Natural killer cell treated with Interleukin-12 subunit alpha and Interleukin-12 subunit beta and Interleukin-15 and Interleukin-18, amount 100 ng/mL, for 72 hours (primary cell): ENCODE measurements at regions not wholly inside any gene's neighbourhood (a gene's known extent, or its start where the extent isn't known, plus 50 kb on each side); places are given as distances from the start of the nearest gene placed in this dataset.
A peak's percentile ranks its signal among the peaks of the same experiment; 100 is the strongest.
"Not testable (repeated sequence)": the region's sequence is repeated elsewhere in the genome, so short reads cannot be mapped to it uniquely, and the experiment has no call there.

ENCODE experiments used
- ATAC-seq, 2 donors: fragments of 150-1000 bp; cut with Tn5 transposase in 1 of 2; sonication (Bioruptor Pico), chemical (Tn5 transposase) in 1 of 2; 2 replicates each; pipeline ENCODE4 v1.10.0; 2021
- DNase-seq: peaks from one replicate; pipeline ENCODE4 v3.0.0; 2022; ENCODE audit warnings: low spot score
- H3K27ac Mint-ChIP-seq, 2 donors: 1 replicate in 1 of 2; 2 replicates in 1 of 2; pipeline ENCODE4 v1.8.0; 2022; ENCODE audit warnings: mixed read lengths in 2 of 2, mild to moderate bottlenecking in 1 of 2, moderate library complexity in 1 of 2
- H3K27me3 Mint-ChIP-seq, 2 donors: 1 replicate in 1 of 2; 2 replicates in 1 of 2; pipeline ENCODE4 v1.8.0; 2022; ENCODE audit warnings: mixed read lengths in 2 of 2
- H3K36me3 Mint-ChIP-seq: one replicate; pipeline ENCODE4 v1.8.0; 2022; ENCODE audit warnings: mixed read lengths
- H3K4me1 Mint-ChIP-seq, 2 donors: 1 replicate in 1 of 2; 2 replicates in 1 of 2; pipeline ENCODE4 v1.8.0; 2022; ENCODE audit warnings: low read depth in 2 of 2, mixed read lengths in 2 of 2, mild to moderate bottlenecking in 1 of 2
- H3K4me3 Mint-ChIP-seq: one replicate; pipeline ENCODE4 v1.8.0; 2022; ENCODE audit warnings: mixed read lengths
- H3K9me3 Mint-ChIP-seq: 2 replicates; pipeline ENCODE4 v1.8.0; 2022; ENCODE audit warnings: mixed read lengths

DNA sequence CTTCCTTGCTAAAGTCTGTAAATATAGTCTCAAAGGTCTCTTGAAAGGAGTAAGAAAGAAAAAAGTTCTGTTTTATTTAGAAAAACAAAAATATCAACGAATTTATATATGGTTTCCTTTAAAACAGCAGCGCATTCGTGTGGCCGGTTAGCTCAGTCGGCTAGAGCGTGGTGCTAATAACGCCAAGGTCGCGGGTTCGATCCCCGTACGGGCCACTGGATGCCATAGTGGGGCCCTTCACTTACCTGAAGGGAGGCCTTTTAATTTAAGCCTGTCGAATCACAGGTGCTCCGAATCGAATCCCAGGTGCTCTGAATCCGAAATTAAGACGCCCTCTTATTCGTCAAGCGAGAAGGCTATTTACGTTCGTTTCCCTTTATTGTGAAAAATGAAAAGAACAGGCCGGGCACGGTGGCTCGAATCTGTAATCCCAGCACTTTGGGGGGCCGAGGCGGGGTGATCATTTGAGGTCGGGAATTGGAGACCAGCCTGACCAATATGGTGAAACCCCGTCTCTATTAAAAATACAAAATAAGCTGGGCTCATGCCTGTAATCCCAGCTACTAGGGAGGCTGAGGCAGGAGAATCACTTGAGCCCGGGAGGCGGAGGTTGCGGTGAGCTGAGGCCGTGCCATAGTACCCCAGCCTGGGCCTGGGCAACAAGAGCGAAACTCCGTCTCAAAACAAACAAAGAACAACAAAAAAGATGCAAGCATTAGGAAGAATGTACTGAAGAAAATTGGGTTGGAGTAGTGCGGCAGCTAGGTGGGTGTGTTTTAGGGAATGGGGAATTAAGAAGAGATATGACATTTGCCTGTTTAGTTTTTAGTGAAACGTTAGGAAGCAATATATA is 195.8 kb upstream of the ZNF184 start:
- peak overlapping the region; percentile 53 to 56 for H3K27ac Mint-ChIP-seq
- DNase-seq (no peak), ATAC-seq (peak; percentile 55 to 64)
- H3K36me3 Mint-ChIP-seq = peaks cover 34% of the 10 kb centered on the region
- peaks cover 36 to 47% of the 10 kb centered on the region in 2 donors for H3K4me1 Mint-ChIP-seq
- H3K9me3 Mint-ChIP-seq = peaks cover 12% of the 10 kb centered on the region
- peak overlapping the region; percentile 66 for H3K4me3 Mint-ChIP-seq
- H3K27me3 Mint-ChIP-seq = peaks cover 55 to 73% of the 10 kb centered on the region in 2 donors

DNA sequence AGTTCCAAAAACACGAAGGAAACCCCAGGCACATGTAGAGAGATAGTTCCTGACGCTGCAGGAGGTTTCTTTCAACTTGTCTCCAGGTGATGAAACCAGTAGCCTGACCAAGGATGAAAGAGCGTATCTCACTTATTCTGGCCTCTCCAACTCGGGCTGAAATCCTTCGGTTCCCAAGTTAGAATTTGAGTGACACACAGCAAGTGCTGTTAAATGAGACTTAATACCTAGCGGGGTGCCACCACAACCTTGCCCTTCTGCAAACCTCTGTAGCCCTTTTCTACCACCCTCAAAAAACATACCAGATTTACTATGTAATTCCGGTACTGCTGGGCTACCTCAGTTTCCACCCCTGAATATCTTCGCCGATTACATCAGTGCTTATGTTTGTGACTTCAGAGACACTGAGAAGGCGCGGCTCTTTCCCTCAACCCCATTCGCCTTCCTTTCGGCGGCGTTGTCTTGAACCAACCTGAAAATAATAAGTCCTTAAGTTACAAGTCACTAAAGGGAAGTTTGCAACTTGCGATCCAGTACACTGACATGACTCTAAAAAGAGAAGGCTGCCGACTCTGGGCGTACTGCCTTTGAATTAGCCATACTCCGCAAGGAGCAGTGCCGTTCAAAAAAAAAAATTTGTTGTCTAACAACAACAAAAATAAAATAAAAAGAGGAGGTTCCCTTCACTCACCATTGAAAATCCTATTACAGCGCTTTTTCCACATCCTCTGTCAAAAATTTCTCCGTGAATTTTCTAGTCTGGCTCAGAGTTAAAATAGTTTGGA is 194.9 kb upstream of the ZNF184 start:
- ATAC-seq (no peak), DNase-seq (no peak)
- peaks cover 54 to 65% of the 10 kb centered on the region in 2 donors for H3K27me3 Mint-ChIP-seq
- peak overlapping the region; percentile 53 to 56 for H3K27ac Mint-ChIP-seq
- peaks cover 7% of the 10 kb centered on the region for H3K9me3 Mint-ChIP-seq
- peaks cover 28% of the 10 kb centered on the region for H3K36me3 Mint-ChIP-seq
- H3K4me3 Mint-ChIP-seq = peak overlapping the region; percentile 66
- H3K4me1 Mint-ChIP-seq = peaks cover 31 to 42% of the 10 kb centered on the region in 2 donors

DNA sequence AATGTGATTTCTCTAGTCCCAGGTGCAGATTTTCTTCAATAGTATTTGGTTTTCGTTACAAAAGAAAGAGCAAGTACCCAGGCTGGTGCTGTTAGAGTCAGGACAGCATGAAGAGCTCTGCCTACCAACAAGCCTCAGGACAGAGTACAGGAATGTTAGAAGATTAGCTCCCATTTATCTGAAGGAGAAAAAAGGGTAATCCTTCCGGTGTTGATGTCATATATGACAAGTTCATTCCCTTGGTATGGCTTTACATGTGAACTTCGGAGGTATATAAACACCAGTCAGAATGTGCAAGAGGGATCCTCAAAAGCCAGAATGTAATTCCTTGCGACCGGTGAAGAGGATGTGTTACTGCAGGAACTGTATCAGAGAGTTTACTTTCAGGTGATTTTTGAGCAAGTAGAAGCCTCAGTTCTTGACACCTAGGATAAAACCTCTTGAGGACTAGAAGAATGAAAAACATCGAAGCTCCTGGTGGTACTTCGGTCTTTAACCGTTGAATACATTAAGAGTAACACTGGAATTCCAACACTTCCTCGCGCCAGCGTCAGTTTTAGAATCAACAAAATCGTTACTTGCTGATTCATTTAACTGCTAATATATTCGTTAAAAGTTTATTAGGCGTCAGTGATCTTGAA is 194.2 kb upstream of the ZNF184 start:
- DNase-seq = no peak
- H3K4me3 Mint-ChIP-seq = peak overlapping the region; percentile 66
- no peak for ATAC-seq
- peaks cover 24 to 35% of the 10 kb centered on the region in 2 donors for H3K4me1 Mint-ChIP-seq
- peaks cover 23% of the 10 kb centered on the region for H3K36me3 Mint-ChIP-seq
- H3K9me3 Mint-ChIP-seq = peaks cover 3% of the 10 kb centered on the region
- H3K27me3 Mint-ChIP-seq = peaks cover 56 to 58% of the 10 kb centered on the region in 2 donors
- peak overlapping the region in 1 of 2 donors; percentile 56 for H3K27ac Mint-ChIP-seq

DNA sequence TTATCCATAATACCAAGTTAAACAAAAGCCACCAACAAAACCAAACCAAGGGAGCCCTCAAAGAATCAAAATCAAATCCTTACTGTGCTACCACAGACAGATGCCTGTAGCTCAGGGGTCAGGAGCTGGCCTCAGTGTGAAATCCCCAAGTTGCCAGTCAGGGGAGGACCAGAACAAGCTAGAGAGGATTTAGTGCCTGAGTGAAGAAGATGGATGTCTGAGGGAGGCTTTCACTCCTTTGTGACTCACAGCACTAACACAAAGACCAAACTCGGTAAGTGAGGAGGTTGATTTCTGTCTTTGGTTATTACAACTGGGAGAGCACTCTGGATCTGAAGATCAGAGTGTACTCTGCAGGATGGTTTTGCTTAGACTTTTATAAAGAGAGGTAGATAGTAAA is 189.9 kb upstream of the ZNF184 start:
- Mint-ChIP-seq H3K4me1 (peaks cover under 1 to 1% of the 10 kb centered on the region in 2 donors), H3K9me3 (peaks cover under 1% of the 10 kb centered on the region), H3K4me3 (no peak overlapping the region), H3K27ac (no peak overlapping the region), H3K36me3 (peaks cover 7% of the 10 kb centered on the region), H3K27me3 (peaks cover 23 to 32% of the 10 kb centered on the region in 2 donors)
- DNase-seq (no peak), ATAC-seq (no peak)

DNA sequence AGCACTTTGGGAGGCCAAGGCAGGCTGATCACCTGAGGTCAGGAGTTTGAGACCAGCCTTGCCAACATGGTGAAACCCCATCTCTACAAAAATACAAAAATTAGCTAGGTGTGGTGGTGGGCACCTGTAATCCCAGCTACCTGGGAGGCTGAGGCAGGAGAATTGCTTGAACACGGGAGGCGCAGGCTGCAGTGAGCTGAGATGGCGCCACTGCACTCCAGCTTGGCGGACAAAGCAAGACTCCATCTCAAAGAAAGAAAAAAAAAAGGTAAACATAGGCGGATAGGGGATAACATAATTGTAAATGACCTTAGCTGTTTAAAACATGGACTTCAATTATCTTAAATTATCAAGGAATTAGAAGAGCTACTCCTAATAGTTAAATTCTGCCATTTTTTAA is 189.3 kb upstream of the ZNF184 start:
- not testable (repeated sequence) for DNase-seq, H3K4me1 Mint-ChIP-seq, H3K4me3 Mint-ChIP-seq, H3K36me3 Mint-ChIP-seq, H3K9me3 Mint-ChIP-seq, ATAC-seq, H3K27ac Mint-ChIP-seq
- peaks cover 18 to 28% of the 10 kb centered on the region in 2 donors for H3K27me3 Mint-ChIP-seq

DNA sequence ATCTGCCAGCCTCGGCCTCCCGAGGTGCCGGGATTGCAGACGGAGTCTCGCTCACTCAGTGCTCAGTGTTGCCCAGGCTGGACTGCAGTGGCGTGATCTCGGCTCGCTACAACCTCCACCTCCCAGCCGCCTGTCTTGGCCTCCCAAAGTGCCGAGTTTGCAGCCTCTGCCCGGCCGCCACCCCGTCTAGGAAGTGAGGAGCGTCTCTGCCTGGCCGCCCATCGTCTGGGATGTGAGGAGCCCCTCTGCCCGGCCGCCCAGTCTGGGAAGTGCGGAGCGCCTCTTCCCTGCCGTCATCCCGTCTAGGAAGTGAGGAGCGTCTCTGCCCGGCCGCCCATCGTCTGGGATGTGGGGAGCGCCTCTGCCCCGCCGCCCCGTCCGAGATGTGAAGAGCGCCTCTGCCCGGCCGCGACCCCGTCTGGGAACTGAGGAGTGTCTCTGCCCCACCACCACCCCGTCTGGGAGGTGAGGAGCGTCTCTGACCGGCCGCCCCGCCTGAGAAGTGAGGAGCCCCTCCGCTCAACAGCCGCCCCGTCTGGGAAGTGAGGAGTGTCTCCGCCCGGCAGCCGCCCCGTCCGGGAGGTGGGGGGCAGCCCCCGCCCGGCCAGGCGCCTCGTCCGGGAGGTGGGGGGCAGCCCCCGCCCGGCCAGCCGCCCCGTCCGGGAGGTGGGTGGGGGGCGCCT is 180.4 kb upstream of the ZNF184 start:
- not testable (repeated sequence) for H3K9me3 Mint-ChIP-seq, H3K4me3 Mint-ChIP-seq, ATAC-seq, H3K27ac Mint-ChIP-seq, H3K4me1 Mint-ChIP-seq, H3K36me3 Mint-ChIP-seq, DNase-seq
- peaks cover 32 to 57% of the 10 kb centered on the region in 2 donors for H3K27me3 Mint-ChIP-seq

DNA sequence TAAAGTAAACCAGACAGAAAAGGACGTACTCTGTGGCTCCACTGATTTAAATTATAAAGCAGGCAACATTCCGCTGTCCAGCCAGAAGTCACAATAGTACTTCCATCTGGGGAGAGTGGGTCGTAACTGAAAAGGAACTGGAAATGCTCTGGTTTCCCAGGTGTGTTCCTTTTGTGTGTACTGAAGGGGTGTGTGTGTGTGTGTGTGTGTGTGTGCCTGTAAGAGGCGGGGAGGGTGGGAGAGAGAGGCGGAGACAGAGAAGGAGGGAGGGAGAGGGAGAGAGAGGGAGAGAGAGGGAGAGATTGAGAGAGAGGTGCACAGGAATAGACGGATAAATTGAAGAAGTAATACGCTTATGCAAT is 178.4 kb upstream of the ZNF184 start:
- H3K36me3 Mint-ChIP-seq = no peaks in the 10 kb centered on the region
- H3K27me3 Mint-ChIP-seq = peaks cover 31 to 56% of the 10 kb centered on the region in 2 donors
- no peak overlapping the region for H3K27ac Mint-ChIP-seq
- no peak for DNase-seq
- no peak overlapping the region for H3K4me3 Mint-ChIP-seq
- no peak for ATAC-seq
- H3K4me1 Mint-ChIP-seq = no peaks in the 10 kb centered on the region
- no peaks in the 10 kb centered on the region for H3K9me3 Mint-ChIP-seq

DNA sequence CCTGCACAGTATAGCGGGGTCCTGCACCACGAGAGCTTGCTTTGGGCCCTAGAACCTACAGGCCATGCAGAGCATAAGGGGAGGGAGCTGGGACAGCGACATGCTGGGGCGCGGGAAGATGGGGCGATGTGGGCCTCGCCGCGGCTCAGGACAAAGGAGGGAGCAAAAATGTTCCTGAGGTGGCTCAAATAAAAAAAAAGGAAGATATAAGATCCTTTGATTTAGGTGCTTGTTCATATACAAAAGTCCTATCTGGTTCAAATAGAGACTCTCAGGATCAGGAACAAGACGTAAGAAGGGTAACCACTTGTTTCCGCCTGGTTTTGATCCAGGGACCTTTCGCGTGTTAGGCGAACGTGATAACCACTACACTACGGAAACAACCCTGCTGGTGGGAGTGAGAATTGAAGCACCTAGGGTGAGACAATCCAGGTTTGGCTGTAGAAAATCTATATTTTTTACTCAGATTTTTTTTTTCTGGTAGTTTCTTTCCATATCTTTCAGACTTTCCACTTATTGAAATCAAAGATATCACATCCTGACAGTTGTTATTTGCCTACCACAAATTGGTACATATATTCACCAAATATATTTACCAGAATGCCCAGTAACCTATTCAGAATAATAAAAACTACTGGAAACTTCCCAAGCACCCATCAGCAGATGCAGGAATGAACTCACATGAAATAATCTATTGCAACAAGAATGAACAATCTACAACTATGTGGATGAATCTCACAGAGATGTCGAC is 177.9 kb upstream of the ZNF184 start:
- Mint-ChIP-seq H3K36me3 (no peaks in the 10 kb centered on the region), H3K27ac (no peak overlapping the region), H3K4me3 (no peak overlapping the region), H3K9me3 (no peaks in the 10 kb centered on the region), H3K27me3 (peaks cover 31 to 52% of the 10 kb centered on the region in 2 donors), H3K4me1 (no peaks in the 10 kb centered on the region)
- ATAC-seq (peak in 1 of 2 donors; percentile 78), DNase-seq (no peak)

DNA sequence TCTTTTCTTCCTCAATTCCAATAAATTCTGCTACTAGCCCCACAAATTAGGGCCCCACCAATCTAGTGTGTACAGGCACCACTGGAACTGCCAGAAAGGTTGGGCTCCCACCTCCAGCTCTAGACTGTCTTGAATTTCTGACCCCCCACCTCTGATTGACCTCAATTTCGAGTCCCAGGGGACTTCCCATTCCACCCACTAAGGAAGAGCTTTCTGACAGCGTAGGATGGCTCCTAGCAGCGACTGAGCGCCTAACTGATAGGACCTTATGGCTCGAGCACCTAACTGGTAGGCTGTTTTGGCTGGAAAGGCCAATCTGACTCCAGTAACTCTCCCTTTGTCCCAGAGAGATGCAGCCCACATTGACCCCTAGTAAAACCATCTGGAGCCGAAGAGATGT is 171.6 kb upstream of the ZNF184 start:
- H3K36me3 Mint-ChIP-seq = no peaks in the 10 kb centered on the region
- H3K4me1 Mint-ChIP-seq = no peaks in the 10 kb centered on the region
- no peak for DNase-seq
- H3K27me3 Mint-ChIP-seq = peaks cover 27 to 37% of the 10 kb centered on the region in 2 donors
- H3K4me3 Mint-ChIP-seq = no peak overlapping the region
- H3K27ac Mint-ChIP-seq = no peak overlapping the region
- no peaks in the 10 kb centered on the region for H3K9me3 Mint-ChIP-seq
- ATAC-seq = no peak

DNA sequence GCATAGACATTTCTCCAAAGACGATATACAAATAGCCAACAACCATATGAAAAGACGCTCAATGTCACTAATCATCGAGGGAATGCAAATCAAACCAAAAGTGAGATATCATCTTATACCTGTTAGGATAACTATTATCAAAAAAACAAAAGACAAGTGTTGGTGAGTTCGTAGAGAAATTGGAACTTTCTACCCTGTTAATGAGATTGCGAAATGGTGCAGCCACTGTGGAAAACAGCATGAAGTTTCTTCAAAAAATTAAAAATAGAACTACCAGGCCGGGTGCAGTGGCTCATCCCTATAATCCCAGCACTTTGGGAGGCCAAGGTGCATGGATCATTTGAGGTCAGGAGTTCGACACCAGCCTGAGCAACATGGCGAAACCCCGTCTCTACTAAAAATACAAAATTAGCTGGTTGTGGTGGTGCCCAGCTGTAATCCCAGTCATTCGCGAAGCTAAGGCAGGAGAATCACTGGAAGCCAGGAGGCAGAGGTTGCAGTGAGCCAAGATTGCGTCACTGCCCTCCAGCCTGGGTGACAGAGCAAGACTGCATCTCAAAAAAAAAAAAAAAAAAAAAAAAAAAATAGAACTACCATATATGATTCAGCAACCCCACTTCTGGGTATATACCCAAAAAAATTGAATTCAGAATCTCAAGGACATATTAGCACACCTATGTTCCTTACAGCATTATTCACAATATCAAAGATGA is 170.0 kb upstream of the ZNF184 start:
- no peaks in the 10 kb centered on the region for H3K4me1 Mint-ChIP-seq
- peaks cover 24 to 26% of the 10 kb centered on the region in 2 donors for H3K27me3 Mint-ChIP-seq
- no peak overlapping the region for H3K27ac Mint-ChIP-seq
- no peak for ATAC-seq
- no peak overlapping the region for H3K4me3 Mint-ChIP-seq
- no peaks in the 10 kb centered on the region for H3K9me3 Mint-ChIP-seq
- no peak for DNase-seq
- H3K36me3 Mint-ChIP-seq = no peaks in the 10 kb centered on the region

DNA sequence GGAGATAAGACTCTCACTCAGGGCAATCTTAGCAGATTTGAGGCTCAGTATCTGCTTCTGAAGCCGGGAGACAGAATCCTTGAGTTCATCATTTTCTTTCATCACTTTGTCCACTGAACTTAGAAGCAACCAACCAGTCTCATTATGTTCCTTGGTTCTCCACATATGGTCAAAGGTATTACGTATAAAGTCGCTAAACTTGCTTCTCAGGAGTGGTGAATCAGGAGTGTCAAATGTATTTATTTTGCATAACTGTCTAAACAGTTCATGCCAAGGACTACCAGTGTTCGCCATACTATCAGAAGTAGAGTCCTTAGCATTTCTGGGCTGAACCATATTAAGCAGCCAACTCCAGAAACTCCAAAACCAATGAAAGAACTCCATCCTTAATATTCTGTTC is 163.0 kb upstream of the ZNF184 start:
- DNase-seq, H3K4me3 Mint-ChIP-seq, H3K9me3 Mint-ChIP-seq, H3K4me1 Mint-ChIP-seq, H3K36me3 Mint-ChIP-seq, H3K27ac Mint-ChIP-seq, ATAC-seq: not testable (repeated sequence)
- peaks cover 39 to 66% of the 10 kb centered on the region in 2 donors for H3K27me3 Mint-ChIP-seq

DNA sequence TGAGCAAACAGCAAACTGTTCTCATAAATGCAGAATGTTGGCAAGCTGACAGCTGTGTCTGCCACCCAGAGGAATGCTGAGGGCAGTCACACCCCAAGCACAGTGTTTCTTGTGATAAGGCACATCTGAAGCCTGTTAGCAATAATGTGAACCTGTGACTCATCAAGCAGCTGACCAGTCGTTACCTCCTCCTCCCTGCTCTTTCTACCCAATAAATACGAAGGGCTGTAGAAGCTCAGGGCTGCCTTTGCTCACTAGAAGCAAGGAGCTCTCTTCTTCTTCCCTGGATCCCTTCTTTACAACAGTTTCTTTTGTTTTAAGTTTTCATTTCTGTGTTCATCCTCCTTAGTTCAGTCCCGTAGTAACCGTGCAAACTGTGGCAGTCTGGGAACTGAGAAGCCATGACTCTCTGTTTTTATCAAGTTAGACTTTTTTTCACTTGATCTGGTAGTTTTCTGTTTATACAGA is 160.3 kb upstream of the ZNF184 start:
- peaks cover 40 to 77% of the 10 kb centered on the region in 2 donors for H3K27me3 Mint-ChIP-seq
- H3K9me3 Mint-ChIP-seq, H3K36me3 Mint-ChIP-seq, H3K4me1 Mint-ChIP-seq, H3K4me3 Mint-ChIP-seq, H3K27ac Mint-ChIP-seq, DNase-seq, ATAC-seq: not testable (repeated sequence)
